GM12878 (cell line): ENCODE measurements at regions not wholly inside any gene's neighbourhood (a gene's known extent, or its start where the extent isn't known, plus 50 kb on each side); places are given as distances from the start of the nearest gene placed in this dataset.

ENCODE experiments used
- ATAC-seq: fragments of 200-7000 bp; cut with Tn5 transposase; 3 replicates; pipeline ENCODE4 v1.9.1; 2020; ENCODE audit warnings: mild to moderate bottlenecking, moderate library complexity
- BruUV-seq: library from RNA; stranded (reverse); fragments of 400-500 nt; replicated peaks from 2 replicates; lab custom pipeline; 2021; lab: Mats Ljungman, UMichigan
- CTCF ChIA-PET: fragments of 300-600 bp; sonication (Branson Sonifier 250); formaldehyde crosslinking; extraction: SDS; loops from one replicate; lab custom pipeline; 2021; ENCODE audit warnings: inconsistent platforms; lab: Yijun Ruan, JAX
- POLR2A ChIA-PET: fragments of 350-600 bp; formaldehyde crosslinking; extraction: SDS; loops from one replicate; lab custom pipeline; 2021; ENCODE audit warnings: inconsistent platforms; lab: Charles Lee
- RAD21 ChIA-PET: fragments of 300-600 bp; sonication (Branson Sonifier 250); formaldehyde crosslinking; loops from one replicate; lab custom pipeline; 2023; ENCODE audit warnings: antibody characterized with exemption; ENCODE audit not compliant: unreplicated experiment; lab: Charles Lee
- SMC1A ChIA-PET: fragments of 300-600 bp; sonication (Branson Sonifier 250); formaldehyde crosslinking; loops from one replicate; lab custom pipeline; 2023; ENCODE audit not compliant: unreplicated experiment, uncharacterized antibody; lab: Charles Lee
- DNase-seq: peaks from one replicate; pipeline ENCODE4 v3.0.0-alpha.2; 2011; ENCODE audit warnings: low read depth, low spot score
- FAIRE-seq: peaks from 3 replicates; lab custom pipeline; 2011; peaks lifted over from hg19 to GRCh38; lab: Jason Lieb, UNC
- H2AFZ ChIP-seq: 2 replicates; pipeline ENCODE4 v1.6.0; 2011; ENCODE audit warnings: low read depth, low read length, control low read depth; ENCODE audit not compliant: control insufficient read depth
- H3K27ac ChIP-seq: 2 replicates; pipeline ENCODE4 v1.5.1; 2011; ENCODE audit warnings: control low read depth; ENCODE audit not compliant: control insufficient read depth, insufficient read depth
- H3K27me3 ChIP-seq, 2 experiments: replicated peaks in 1 of 2; 2 replicates each; pipeline versions ENCODE4 v1.6.0 to v1.6.1; 2011; ENCODE audit warnings: low read length in 1 of 2; ENCODE audit not compliant: control insufficient read depth in 2 of 2, insufficient read depth in 2 of 2
- H3K36me3 ChIP-seq, 2 experiments: 2 replicates each; pipeline ENCODE4 v1.5.1; 2011; ENCODE audit warnings: low read length in 1 of 2; ENCODE audit not compliant: control insufficient read depth in 2 of 2, insufficient read depth in 2 of 2
- H3K4me1 ChIP-seq: 2 replicates; pipeline ENCODE4 v1.6.1; 2011; ENCODE audit warnings: mild to moderate bottlenecking, low read length, moderate library complexity, mixed read lengths; ENCODE audit not compliant: control insufficient read depth, insufficient read depth
- H3K4me2 ChIP-seq: 2 replicates; pipeline ENCODE4 v1.6.0; 2011; ENCODE audit warnings: control low read depth; ENCODE audit not compliant: control insufficient read depth, insufficient read depth
- H3K4me3 ChIP-seq: fragments of 200-600 bp; sonication (generic); 2 replicates; pipeline ENCODE4 v1.5.1; 2016
- H3K79me2 ChIP-seq: 2 replicates; pipeline ENCODE4 v1.6.0; 2011; ENCODE audit warnings: low read length; ENCODE audit not compliant: control insufficient read depth, insufficient read depth
- H3K9ac ChIP-seq: 2 replicates; pipeline ENCODE4 v1.8.0; 2011; ENCODE audit warnings: low read length, control low read depth, mixed read lengths; ENCODE audit not compliant: control insufficient read depth, insufficient read depth
- H3K9me3 ChIP-seq: replicated peaks from 3 replicates; pipeline ENCODE4 v1.5.1; 2011; ENCODE audit warnings: mild to moderate bottlenecking, low read length; ENCODE audit not compliant: control insufficient read depth, insufficient read depth
- H4K20me1 ChIP-seq: 2 replicates; pipeline ENCODE4 v1.6.0; 2011; ENCODE audit not compliant: control insufficient read depth, insufficient read depth
- CBX3 ChIP-seq: fragments of 200-600 bp; sonication (generic); IDR thresholded peaks from 2 replicates; pipeline ENCODE4 v1.6.1; 2016; ENCODE audit warnings: low read depth, borderline replicate concordance
- CEBPB ChIP-seq, 2 experiments: fragments of 150-350 bp in 1 of 2; IDR thresholded peaks; 2 replicates each; pipeline ENCODE4 v1.6.1; 2012 to 2014; ENCODE audit warnings: low read depth in 2 of 2, low read length in 2 of 2, borderline replicate concordance in 1 of 2, inconsistent platforms in 1 of 2
- DPF2 ChIP-seq: fragments of 450-650 bp; IDR thresholded peaks from 2 replicates; pipeline ENCODE4 v1.6.1; 2017; ENCODE audit warnings: mild to moderate bottlenecking
- GABPA ChIP-seq: IDR thresholded peaks from 2 replicates; pipeline ENCODE4 v1.6.1; 2014; ENCODE audit warnings: antibody characterized with exemption, low read depth, mild to moderate bottlenecking, inconsistent platforms
- RELA ChIP-seq: fragments of 450-650 bp; IDR thresholded peaks from 2 replicates; pipeline ENCODE4 v1.8.0; 2014; ENCODE audit warnings: borderline replicate concordance; ENCODE audit not compliant: partially characterized antibody
- RFX5 ChIP-seq: IDR thresholded peaks from 2 replicates; pipeline ENCODE4 v1.6.1; 2011; ENCODE audit warnings: low read depth, low read length, improper control_type of control experiment
- SIN3A ChIP-seq: IDR thresholded peaks from 2 replicates; pipeline ENCODE4 v1.6.1; 2012; ENCODE audit warnings: low read depth, low read length, improper control_type of control experiment
- TARDBP ChIP-seq: IDR thresholded peaks from 2 replicates; pipeline ENCODE4 v1.6.1; 2016; ENCODE audit warnings: borderline replicate concordance
- TCF3 ChIP-seq: IDR thresholded peaks from 2 replicates; pipeline ENCODE4 v1.6.1; 2012; ENCODE audit warnings: low read depth, mild to moderate bottlenecking, low read length, borderline replicate concordance; ENCODE audit not compliant: insufficient read depth
- YBX1 ChIP-seq: fragments of 450-650 bp; IDR thresholded peaks from 2 replicates; pipeline ENCODE4 v1.6.1; 2016; ENCODE audit warnings: antibody characterized with exemption
- YY1 ChIP-seq: IDR thresholded peaks from 2 replicates; pipeline ENCODE4 v1.6.1; 2011; ENCODE audit warnings: low read depth, mild to moderate bottlenecking, low read length
- ZNF592 ChIP-seq: fragments of 450-650 bp; IDR thresholded peaks from 2 replicates; pipeline ENCODE4 v1.6.1; 2017; ENCODE audit warnings: mild to moderate bottlenecking, moderate library complexity
- WGBS: methylation state at CpG from one replicate; pipeline ENCODE4 v1.1.6; 2016; ENCODE audit warnings: low lambda C conversion rate; ENCODE audit not compliant: insufficient replicate concordance, insufficient coverage; ENCODE audit errors: missing lambda C conversion rate; 5-methylcytosine and 5-hydroxymethylcytosine counted together
- in situ Hi-C: fragments of 300-500 bp; cut with MboI; formaldehyde crosslinking; loops from 9 replicates; pipeline ENCODE4 v1.14.3; 2018; ENCODE audit warnings: mixed read lengths
- intact Hi-C: fragments of 100-400 bp; cut with micrococcal nuclease; formaldehyde crosslinking; loops from one replicate; pipeline ENCODE4 v1.14.2; 2022; ENCODE audit not compliant: unreplicated experiment
- TF ChIP-seq, protein P1 (sequence below): fragments of 450-650 bp; IDR thresholded peaks from 2 replicates; pipeline ENCODE4 v1.6.1; 2018; ENCODE audit warnings: mild to moderate bottlenecking, low read depth, moderate library complexity; ENCODE audit not compliant: partially characterized antibody
- TF ChIP-seq, protein P2 (sequence below): fragments of 450-650 bp; IDR thresholded peaks from 2 replicates; pipeline ENCODE4 v1.6.1; 2016; ENCODE audit warnings: mild to moderate bottlenecking
- TF ChIP-seq, protein P3 (sequence below): IDR thresholded peaks from 2 replicates; pipeline ENCODE4 v1.6.1; 2011; ENCODE audit warnings: borderline replicate concordance, low read depth, mild to moderate bottlenecking, moderate library complexity, low read length; ENCODE audit not compliant: insufficient read depth, poor library complexity, severe bottlenecking

GRCh38 chr4:72820107-72820506 is 249.4 kb downstream of the COX18 start (continued):
- no peak for TF ChIP-seq ZNF592

GRCh38 chr4:72817012-72817411 is 248.0 kb upstream of the ADAMTS3 start:
- no peaks in the 10 kb centered on the region for H3K9me3 ChIP-seq
- H3K9ac ChIP-seq, result no peak overlapping the region
- ChIA-PET RAD21 (no interaction called here), SMC1A (interaction anchor here (1.1 kb wide), 1 partner anchor 50 kb away, joined by 3 read pairs; no protein-coding TSS in a partner anchor), CTCF (no interaction called here), POLR2A (no interaction called here)
- no TSS peak for BruUV-seq
- FAIRE-seq, result no peak
- intact Hi-C loops, result no loop called here
- WGBS, result 8% methylated on average over 1 of the region's 1 CpG
- no peaks in the 10 kb centered on the region for H3K4me1 ChIP-seq
- no peak for DNase-seq
- H3K4me3 ChIP-seq, result no peak overlapping the region
- no peak for ATAC-seq
- no peaks in the 10 kb centered on the region for H3K79me2 ChIP-seq
- in situ Hi-C loops, result no loop called here
- no peak overlapping the region for H2AFZ ChIP-seq
- H3K27me3 ChIP-seq, result no peaks in the 10 kb centered on the region
- H3K36me3 ChIP-seq, result no peaks in the 10 kb centered on the region
- no peak overlapping the region for H3K27ac ChIP-seq
- no peaks in the 10 kb centered on the region for H4K20me1 ChIP-seq
- H3K4me2 ChIP-seq, result no peak overlapping the region
- no peak for TF ChIP-seq TARDBP
- TF ChIP-seq, protein P1, sequence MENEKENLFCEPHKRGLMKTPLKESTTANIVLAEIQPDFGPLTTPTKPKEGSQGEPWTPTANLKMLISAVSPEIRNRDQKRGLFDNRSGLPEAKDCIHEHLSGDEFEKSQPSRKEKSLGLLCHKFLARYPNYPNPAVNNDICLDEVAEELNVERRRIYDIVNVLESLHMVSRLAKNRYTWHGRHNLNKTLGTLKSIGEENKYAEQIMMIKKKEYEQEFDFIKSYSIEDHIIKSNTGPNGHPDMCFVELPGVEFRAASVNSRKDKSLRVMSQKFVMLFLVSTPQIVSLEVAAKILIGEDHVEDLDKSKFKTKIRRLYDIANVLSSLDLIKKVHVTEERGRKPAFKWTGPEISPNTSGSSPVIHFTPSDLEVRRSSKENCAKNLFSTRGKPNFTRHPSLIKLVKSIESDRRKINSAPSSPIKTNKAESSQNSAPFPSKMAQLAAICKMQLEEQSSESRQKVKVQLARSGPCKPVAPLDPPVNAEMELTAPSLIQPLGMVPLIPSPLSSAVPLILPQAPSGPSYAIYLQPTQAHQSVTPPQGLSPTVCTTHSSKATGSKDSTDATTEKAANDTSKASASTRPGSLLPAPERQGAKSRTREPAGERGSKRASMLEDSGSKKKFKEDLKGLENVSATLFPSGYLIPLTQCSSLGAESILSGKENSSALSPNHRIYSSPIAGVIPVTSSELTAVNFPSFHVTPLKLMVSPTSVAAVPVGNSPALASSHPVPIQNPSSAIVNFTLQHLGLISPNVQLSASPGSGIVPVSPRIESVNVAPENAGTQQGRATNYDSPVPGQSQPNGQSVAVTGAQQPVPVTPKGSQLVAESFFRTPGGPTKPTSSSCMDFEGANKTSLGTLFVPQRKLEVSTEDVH, result no peak
- TF ChIP-seq YBX1, result no peak
- TF ChIP-seq CEBPB (IDR thresholded peaks at IDR 0.05; ENCODE audit: borderline replicate concordance in 1 of 2, low read depth in 2 of 2, low read length in 2 of 2), result no peak
- no peak for TF ChIP-seq SIN3A
- no peak for TF ChIP-seq TCF3
- TF ChIP-seq RELA, result no peak
- no peak for TF ChIP-seq DPF2
- TF ChIP-seq CBX3, result no peak
- no peak for TF ChIP-seq GABPA
- TF ChIP-seq, protein P2, sequence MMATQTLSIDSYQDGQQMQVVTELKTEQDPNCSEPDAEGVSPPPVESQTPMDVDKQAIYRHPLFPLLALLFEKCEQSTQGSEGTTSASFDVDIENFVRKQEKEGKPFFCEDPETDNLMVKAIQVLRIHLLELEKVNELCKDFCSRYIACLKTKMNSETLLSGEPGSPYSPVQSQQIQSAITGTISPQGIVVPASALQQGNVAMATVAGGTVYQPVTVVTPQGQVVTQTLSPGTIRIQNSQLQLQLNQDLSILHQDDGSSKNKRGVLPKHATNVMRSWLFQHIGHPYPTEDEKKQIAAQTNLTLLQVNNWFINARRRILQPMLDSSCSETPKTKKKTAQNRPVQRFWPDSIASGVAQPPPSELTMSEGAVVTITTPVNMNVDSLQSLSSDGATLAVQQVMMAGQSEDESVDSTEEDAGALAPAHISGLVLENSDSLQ, result no peak
- no peak for TF ChIP-seq YY1
- TF ChIP-seq, protein P3, sequence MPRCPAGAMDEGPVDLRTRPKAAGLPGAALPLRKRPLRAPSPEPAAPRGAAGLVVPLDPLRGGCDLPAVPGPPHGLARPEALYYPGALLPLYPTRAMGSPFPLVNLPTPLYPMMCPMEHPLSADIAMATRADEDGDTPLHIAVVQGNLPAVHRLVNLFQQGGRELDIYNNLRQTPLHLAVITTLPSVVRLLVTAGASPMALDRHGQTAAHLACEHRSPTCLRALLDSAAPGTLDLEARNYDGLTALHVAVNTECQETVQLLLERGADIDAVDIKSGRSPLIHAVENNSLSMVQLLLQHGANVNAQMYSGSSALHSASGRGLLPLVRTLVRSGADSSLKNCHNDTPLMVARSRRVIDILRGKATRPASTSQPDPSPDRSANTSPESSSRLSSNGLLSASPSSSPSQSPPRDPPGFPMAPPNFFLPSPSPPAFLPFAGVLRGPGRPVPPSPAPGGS, result no peak
- TF ChIP-seq RFX5, result no peak
